ENCODE measurements at regions not wholly inside any gene's neighbourhood (a gene's known extent, or its start where the extent isn't known, plus 50 kb on each side); places are given as distances from the start of the nearest gene placed in this dataset.

- TF ChIP-seq TAF1 (IDR thresholded peaks at IDR 0.05; ENCODE audit: low read depth) (no peak), REST (IDR thresholded peaks at IDR 0.05; ENCODE audit: low read depth) (no peak)
These were observed 246.9 kb upstream of the ZFP64 start for GRCh38 chr20:52438326-52438963.
